ENCODE measurements at regions not wholly inside any gene's neighbourhood (a gene's known extent, or its start where the extent isn't known, plus 50 kb on each side); places are given as distances from the start of the nearest gene placed in this dataset.

- TF ChIP-seq CTCF (conservative IDR thresholded peaks at IDR 0.05; ENCODE audit: low read length) = no peak
- TF ChIP-seq EZH2phosphoT487 (IDR thresholded peaks at IDR 0.05; ENCODE audit: borderline replicate concordance) = no peak
Observed at GRCh38 chr1:216818284-216818683, 95.1 kb upstream of the ESRRG start.

Data from Loucy (cell line).